ENCODE measurements at regions not wholly inside any gene's neighbourhood (a gene's known extent, or its start where the extent isn't known, plus 50 kb on each side); places are given as distances from the start of the nearest gene placed in this dataset.
"Not testable (repeated sequence)": the region's sequence is repeated elsewhere in the genome, so short reads cannot be mapped to it uniquely, and the experiment has no call there.

GRCh38 chr5:24102010-24102409, 542.8 kb downstream of the CDH10 start:
- H3K27ac Mint-ChIP-seq = no peak overlapping the region
- no peaks in the 10 kb centered on the region for H3K36me3 Mint-ChIP-seq
- peaks cover 3% of the 10 kb centered on the region for H3K9me3 Mint-ChIP-seq
- H3K4me1 Mint-ChIP-seq = no peaks in the 10 kb centered on the region
- no peak for DNase-seq
- no peak overlapping the region for H3K4me3 Mint-ChIP-seq
- H3K27me3 Mint-ChIP-seq = no peaks in the 10 kb centered on the region

- Mint-ChIP-seq H3K4me1 (no peaks in the 10 kb centered on the region), H3K36me3 (no peaks in the 10 kb centered on the region), H3K9me3 (no peaks in the 10 kb centered on the region), H3K27me3 (no peaks in the 10 kb centered on the region), H3K27ac (no peak overlapping the region), H3K4me3 (no peak overlapping the region)
- DNase-seq = no peak
These were observed 541.2 kb downstream of the CDH10 start for GRCh38 chr5:24103451-24104023.

DNA sequence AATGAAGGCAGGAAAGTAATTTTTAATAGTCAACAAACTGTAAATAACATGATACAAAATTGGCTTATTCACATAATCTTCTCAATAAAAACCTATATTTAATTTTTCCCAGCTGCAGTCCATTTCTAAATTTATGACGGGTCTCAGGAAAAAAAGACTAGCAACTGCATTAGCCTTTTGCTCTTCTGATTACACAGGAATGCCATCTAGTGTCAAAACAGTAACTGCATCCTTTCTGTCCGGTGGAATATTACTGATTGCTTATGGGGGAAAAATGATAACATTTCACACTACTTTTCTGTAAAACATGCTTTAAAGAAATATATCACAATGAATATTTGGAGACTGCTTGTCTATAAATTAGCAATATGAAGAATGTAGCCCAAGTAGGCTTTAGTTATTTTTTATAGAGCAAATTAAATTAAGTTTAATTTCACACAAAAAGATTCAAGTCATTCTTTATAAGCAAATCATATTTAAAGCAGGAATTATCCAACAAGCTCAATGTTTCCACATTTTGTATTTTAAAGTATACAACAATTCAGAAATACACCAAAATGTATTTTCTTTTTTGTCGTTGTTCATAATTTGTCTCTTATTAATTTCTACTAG, 534.7 kb downstream of the CDH10 start:
- DNase-seq = no peak
- no peak overlapping the region for H3K4me3 Mint-ChIP-seq
- H3K4me1 Mint-ChIP-seq = no peaks in the 10 kb centered on the region
- no peak overlapping the region for H3K27ac Mint-ChIP-seq
- no peaks in the 10 kb centered on the region for H3K36me3 Mint-ChIP-seq
- peaks cover 3% of the 10 kb centered on the region for H3K9me3 Mint-ChIP-seq
- no peaks in the 10 kb centered on the region for H3K27me3 Mint-ChIP-seq

GRCh38 chr5:24112420-24112819, 532.4 kb downstream of the CDH10 start:
- H3K4me3 Mint-ChIP-seq = no peak overlapping the region
- H3K27me3 Mint-ChIP-seq = no peaks in the 10 kb centered on the region
- peaks cover 8% of the 10 kb centered on the region for H3K9me3 Mint-ChIP-seq
- no peaks in the 10 kb centered on the region for H3K4me1 Mint-ChIP-seq
- H3K27ac Mint-ChIP-seq = no peak overlapping the region
- no peak for DNase-seq
- H3K36me3 Mint-ChIP-seq = no peaks in the 10 kb centered on the region

GRCh38 chr5:24118351-24118750, 526.4 kb downstream of the CDH10 start:
- no peaks in the 10 kb centered on the region for H3K27me3 Mint-ChIP-seq
- H3K4me3 Mint-ChIP-seq = no peak overlapping the region
- H3K27ac Mint-ChIP-seq = no peak overlapping the region

GRCh38 chr5:24135536-24135935, 509.2 kb downstream of the CDH10 start:
- Mint-ChIP-seq H3K4me3 (no peak overlapping the region), H3K4me1 (no peaks in the 10 kb centered on the region), H3K9me3 (no peaks in the 10 kb centered on the region), H3K27ac (no peak overlapping the region), H3K36me3 (no peaks in the 10 kb centered on the region), H3K27me3 (no peaks in the 10 kb centered on the region)
- DNase-seq = no peak

More at GRCh38 chr5:24118351-24118750, 526.4 kb downstream of the CDH10 start:
- no peak for DNase-seq
- Mint-ChIP-seq H3K9me3 (peaks cover 13% of the 10 kb centered on the region), H3K4me1 (no peaks in the 10 kb centered on the region), H3K36me3 (no peaks in the 10 kb centered on the region)

DNA sequence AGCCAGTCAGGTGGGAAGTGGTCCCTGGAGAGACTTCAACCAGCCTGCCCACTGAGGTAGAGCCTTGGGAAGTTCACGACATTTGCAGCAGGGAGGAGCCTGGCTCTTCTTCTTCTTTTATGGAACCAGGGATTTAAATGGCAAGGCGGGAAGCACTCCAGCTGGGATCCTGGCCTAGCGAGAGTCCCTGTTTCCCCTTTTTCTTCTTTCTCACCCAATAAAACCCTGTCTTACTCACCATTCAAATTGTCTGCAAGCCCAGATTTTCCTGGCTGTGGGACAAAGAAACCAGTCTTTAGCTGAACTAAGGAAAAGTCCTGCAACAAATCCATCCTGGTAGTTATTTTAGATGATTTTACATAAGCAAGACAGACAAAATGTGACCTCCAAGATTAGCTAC, 503.7 kb downstream of the CDH10 start:
- DNase-seq = no peak
- Mint-ChIP-seq H3K36me3 (no peaks in the 10 kb centered on the region), H3K9me3 (peaks cover 3% of the 10 kb centered on the region), H3K4me1 (no peaks in the 10 kb centered on the region), H3K27ac (no peak overlapping the region), H3K27me3 (no peaks in the 10 kb centered on the region), H3K4me3 (no peak overlapping the region)

- Mint-ChIP-seq H3K4me3 (no peak overlapping the region), H3K36me3 (no peaks in the 10 kb centered on the region), H3K27me3 (no peaks in the 10 kb centered on the region), H3K27ac (no peak overlapping the region), H3K9me3 (peaks cover 3% of the 10 kb centered on the region), H3K4me1 (no peaks in the 10 kb centered on the region)
- no peak for DNase-seq
These were observed 502.4 kb downstream of the CDH10 start for GRCh38 chr5:24142341-24142740.

DNA sequence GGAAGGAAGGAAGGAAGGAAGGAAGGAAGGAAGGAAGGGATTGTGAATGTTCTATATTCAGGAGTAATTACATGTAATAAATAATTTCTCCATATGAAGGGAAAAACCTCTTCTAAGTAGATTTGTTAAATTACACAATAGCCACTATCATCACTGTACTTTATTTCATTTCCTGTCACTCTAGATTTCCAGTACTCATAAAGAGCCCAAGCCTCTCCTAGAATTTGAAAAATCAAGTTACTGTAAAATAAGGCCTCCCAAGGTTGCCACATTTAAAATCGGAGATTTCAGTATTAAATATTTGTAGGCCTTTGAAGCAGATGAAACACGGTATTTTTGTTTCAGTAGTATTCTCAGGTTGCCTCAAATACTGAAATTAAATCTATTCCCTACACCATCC, 499.0 kb downstream of the CDH10 start:
- Mint-ChIP-seq H3K27me3 (no peaks in the 10 kb centered on the region), H3K27ac (no peak overlapping the region), H3K4me3 (no peak overlapping the region)

GRCh38 chr5:24161559-24161958, 483.2 kb downstream of the CDH10 start:
- no peak overlapping the region for H3K4me3 Mint-ChIP-seq
- H3K4me1 Mint-ChIP-seq = no peaks in the 10 kb centered on the region
- DNase-seq = no peak
- H3K27me3 Mint-ChIP-seq = no peaks in the 10 kb centered on the region
- peaks cover 10% of the 10 kb centered on the region for H3K9me3 Mint-ChIP-seq
- no peaks in the 10 kb centered on the region for H3K36me3 Mint-ChIP-seq
- H3K27ac Mint-ChIP-seq = no peak overlapping the region

More for the DNA sequence above, 499.0 kb downstream of the CDH10 start:
- no peak for DNase-seq
- Mint-ChIP-seq H3K9me3 (peaks cover 9% of the 10 kb centered on the region), H3K36me3 (no peaks in the 10 kb centered on the region), H3K4me1 (no peaks in the 10 kb centered on the region)

DNA sequence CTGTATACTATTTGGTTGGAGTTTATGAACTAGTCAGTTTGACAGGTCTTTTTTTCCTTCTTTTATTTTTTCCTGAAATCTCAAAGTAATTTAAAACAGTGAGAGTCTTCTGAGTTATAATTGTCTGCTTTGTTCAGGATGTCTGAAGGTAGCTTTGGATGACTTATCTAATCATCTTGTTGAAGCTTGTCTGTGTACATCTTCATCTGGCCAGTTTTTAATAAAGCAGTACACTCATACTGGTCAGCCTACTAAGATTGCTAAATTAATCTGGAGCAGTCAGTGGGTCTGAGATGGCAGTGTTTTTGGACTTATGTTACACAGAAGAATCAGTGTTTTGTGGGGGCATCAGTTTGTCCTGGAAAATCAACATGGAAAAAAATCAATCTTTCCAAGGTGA, 482.4 kb downstream of the CDH10 start:
- Mint-ChIP-seq H3K4me1 (no peaks in the 10 kb centered on the region), H3K36me3 (no peaks in the 10 kb centered on the region), H3K4me3 (no peak overlapping the region), H3K27me3 (no peaks in the 10 kb centered on the region), H3K27ac (no peak overlapping the region), H3K9me3 (peaks cover 7% of the 10 kb centered on the region)
- no peak for DNase-seq

- peaks cover 5% of the 10 kb centered on the region for H3K9me3 Mint-ChIP-seq
- H3K27ac Mint-ChIP-seq = no peak overlapping the region
- H3K36me3 Mint-ChIP-seq = no peaks in the 10 kb centered on the region
- no peaks in the 10 kb centered on the region for H3K27me3 Mint-ChIP-seq
- no peak for DNase-seq
- no peak overlapping the region for H3K4me3 Mint-ChIP-seq
- no peaks in the 10 kb centered on the region for H3K4me1 Mint-ChIP-seq
These were observed 481.7 kb downstream of the CDH10 start for GRCh38 chr5:24163091-24163490.

GRCh38 chr5:24167806-24168205, 477.0 kb downstream of the CDH10 start:
- no peaks in the 10 kb centered on the region for H3K4me1 Mint-ChIP-seq
- H3K27ac Mint-ChIP-seq = no peak overlapping the region
- H3K4me3 Mint-ChIP-seq = no peak overlapping the region
- peaks cover 3% of the 10 kb centered on the region for H3K9me3 Mint-ChIP-seq
- no peaks in the 10 kb centered on the region for H3K27me3 Mint-ChIP-seq
- no peaks in the 10 kb centered on the region for H3K36me3 Mint-ChIP-seq
- DNase-seq = no peak

GRCh38 chr5:24170026-24170425, 474.8 kb downstream of the CDH10 start:
- H3K4me3 Mint-ChIP-seq = no peak overlapping the region
- H3K4me1 Mint-ChIP-seq = no peaks in the 10 kb centered on the region

DNA sequence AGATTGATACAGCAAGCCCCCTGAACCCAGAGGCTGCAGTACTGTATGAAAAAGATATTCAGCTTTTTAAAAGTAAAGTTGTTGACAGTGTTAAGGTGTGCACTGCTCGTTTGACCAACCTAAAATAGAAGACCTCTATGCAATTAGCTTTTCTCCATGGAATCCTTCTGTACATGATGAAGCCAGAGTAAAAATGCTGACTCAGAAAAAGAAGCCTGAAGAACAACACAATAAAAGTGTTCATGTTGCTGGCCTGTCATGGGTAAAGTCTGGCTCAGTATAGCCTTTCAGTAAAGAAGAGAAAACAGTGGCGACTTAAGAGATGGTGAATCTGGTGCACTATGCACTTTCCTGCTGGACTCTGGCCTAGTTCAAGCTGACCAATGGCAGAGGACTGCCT, 473.8 kb downstream of the CDH10 start:
- H3K4me1 Mint-ChIP-seq, H3K36me3 Mint-ChIP-seq, H3K9me3 Mint-ChIP-seq, H3K4me3 Mint-ChIP-seq, H3K27ac Mint-ChIP-seq, DNase-seq, H3K27me3 Mint-ChIP-seq: not testable (repeated sequence)

More at GRCh38 chr5:24170026-24170425, 474.8 kb downstream of the CDH10 start:
- DNase-seq = no peak
- no peaks in the 10 kb centered on the region for H3K27me3 Mint-ChIP-seq
- H3K36me3 Mint-ChIP-seq = no peaks in the 10 kb centered on the region
- H3K9me3 Mint-ChIP-seq = peaks cover 2% of the 10 kb centered on the region
- H3K27ac Mint-ChIP-seq = no peak overlapping the region

- Mint-ChIP-seq H3K4me1 (no peaks in the 10 kb centered on the region), H3K4me3 (no peak overlapping the region), H3K27me3 (no peaks in the 10 kb centered on the region)
These were observed 467.0 kb downstream of the CDH10 start for GRCh38 chr5:24177821-24178220.

More at GRCh38 chr5:24177821-24178220, 467.0 kb downstream of the CDH10 start:
- no peak for DNase-seq
- Mint-ChIP-seq H3K9me3 (no peaks in the 10 kb centered on the region), H3K36me3 (no peaks in the 10 kb centered on the region), H3K27ac (no peak overlapping the region)

Measured in activated naive CD8-positive, alpha-beta T cell treated with anti-CD3 and anti-CD28 coated beads for 36 hours (primary cell).